ENCODE measurements at regions not wholly inside any gene's neighbourhood (a gene's known extent, or its start where the extent isn't known, plus 50 kb on each side); places are given as distances from the start of the nearest gene placed in this dataset.

- no peak for TF ChIP-seq CTCF (IDR thresholded peaks at IDR 0.05 in 8 of 11, conservative IDR thresholded peaks at IDR 0.05 in 3 of 11)
- no peak for TF ChIP-seq POLR2A (IDR thresholded peaks at IDR 0.05)
- peak; percentile 87 to 89 (median 87) for TF ChIP-seq POLR2AphosphoS5 (IDR thresholded peaks at IDR 0.05)
These were observed 139.0 kb downstream of the DDX1 start for GRCh38 chr2:15730545-15731212.

All from spleen (tissue), 7 donors.